ENCODE measurements at regions not wholly inside any gene's neighbourhood (a gene's known extent, or its start where the extent isn't known, plus 50 kb on each side); places are given as distances from the start of the nearest gene placed in this dataset.

DNA sequence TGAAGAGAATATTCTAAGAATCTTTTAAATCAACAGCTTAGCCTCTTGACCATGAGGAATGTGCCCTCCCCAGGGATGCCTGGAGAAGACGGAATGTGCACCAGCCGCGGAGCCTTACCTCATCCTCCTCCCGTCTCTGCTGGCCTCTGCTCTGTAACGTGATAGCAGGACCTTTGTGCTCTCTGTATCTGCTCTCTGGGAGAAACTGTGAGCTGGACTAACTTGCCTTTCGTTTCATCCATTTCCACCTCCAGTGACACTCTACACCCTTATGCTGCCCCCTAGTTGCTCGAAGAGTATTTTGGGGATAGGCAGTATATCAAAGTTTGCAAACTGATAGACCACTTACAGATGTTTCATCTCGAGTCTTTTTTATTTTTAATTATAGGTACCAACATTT lies 141.4 kb downstream of the NPR3 start:
- TF ChIP-seq POLR2A (IDR thresholded peaks at IDR 0.05), result no peak
- TF ChIP-seq, protein P1, sequence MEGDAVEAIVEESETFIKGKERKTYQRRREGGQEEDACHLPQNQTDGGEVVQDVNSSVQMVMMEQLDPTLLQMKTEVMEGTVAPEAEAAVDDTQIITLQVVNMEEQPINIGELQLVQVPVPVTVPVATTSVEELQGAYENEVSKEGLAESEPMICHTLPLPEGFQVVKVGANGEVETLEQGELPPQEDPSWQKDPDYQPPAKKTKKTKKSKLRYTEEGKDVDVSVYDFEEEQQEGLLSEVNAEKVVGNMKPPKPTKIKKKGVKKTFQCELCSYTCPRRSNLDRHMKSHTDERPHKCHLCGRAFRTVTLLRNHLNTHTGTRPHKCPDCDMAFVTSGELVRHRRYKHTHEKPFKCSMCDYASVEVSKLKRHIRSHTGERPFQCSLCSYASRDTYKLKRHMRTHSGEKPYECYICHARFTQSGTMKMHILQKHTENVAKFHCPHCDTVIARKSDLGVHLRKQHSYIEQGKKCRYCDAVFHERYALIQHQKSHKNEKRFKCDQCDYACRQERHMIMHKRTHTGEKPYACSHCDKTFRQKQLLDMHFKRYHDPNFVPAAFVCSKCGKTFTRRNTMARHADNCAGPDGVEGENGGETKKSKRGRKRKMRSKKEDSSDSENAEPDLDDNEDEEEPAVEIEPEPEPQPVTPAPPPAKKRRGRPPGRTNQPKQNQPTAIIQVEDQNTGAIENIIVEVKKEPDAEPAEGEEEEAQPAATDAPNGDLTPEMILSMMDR (IDR thresholded peaks at IDR 0.05), result peak in 2 of 4 experiments; percentile 6 to 38

All from uterus (tissue), 2 donors.